HEK293 (cell line): ENCODE measurements at regions not wholly inside any gene's neighbourhood (a gene's known extent, or its start where the extent isn't known, plus 50 kb on each side); places are given as distances from the start of the nearest gene placed in this dataset.

ENCODE experiments used
- CTCF ChIA-PET: fragments of 350-600 bp; formaldehyde crosslinking; extraction: SDS; loops from one replicate; lab custom pipeline; 2021; ENCODE audit warnings: antibody characterized with exemption; lab: Yijun Ruan, JAX
- POLR2A ChIA-PET: fragments of 300-600 bp; formaldehyde crosslinking; extraction: SDS; loops from one replicate; lab custom pipeline; 2020; ENCODE audit warnings: antibody characterized with exemption, inconsistent platforms; lab: Yijun Ruan, JAX
- H3K27ac ChIP-seq: fragments of 200-500 bp; sonication (Bioruptor generic); 2 replicates; pipeline ENCODE4 v1.5.1; 2014; ENCODE audit warnings: low read depth, low read length, control low read depth, inconsistent platforms; ENCODE audit errors: extremely low read depth
- H3K36me3 ChIP-seq, 2 experiments: fragments of 200-500 bp in 1 of 2; sonication (Bioruptor generic) in 1 of 2; 1 replicate in 1 of 2; 2 replicates in 1 of 2; pipeline ENCODE4 v1.5.1; 2014 to 2017; ENCODE audit warnings: inconsistent platforms in 2 of 2, low read length in 2 of 2; ENCODE audit not compliant: control insufficient read depth in 2 of 2, insufficient read depth in 1 of 2
- H3K4me1 ChIP-seq: fragments of 200-500 bp; sonication (Bioruptor generic); 2 replicates; pipeline ENCODE4 v1.5.1; 2014; ENCODE audit warnings: mild to moderate bottlenecking, low read length, inconsistent platforms; ENCODE audit not compliant: control insufficient read depth, insufficient read depth
- H3K4me3 ChIP-seq: 2 replicates; pipeline ENCODE4 v1.5.1; 2011; ENCODE audit warnings: low read depth, mild to moderate bottlenecking, control low read depth, low read length, moderate library complexity
- H3K9me3 ChIP-seq: fragments of 200-500 bp; sonication (Bioruptor generic); 2 replicates; pipeline ENCODE4 v1.5.1; 2014; ENCODE audit warnings: low read depth, low read length, inconsistent platforms; ENCODE audit not compliant: control insufficient read depth, insufficient read depth
- BCL11A ChIP-seq: fragments of 450-650 bp; formaldehyde crosslinking; IDR thresholded peaks from 2 replicates; pipeline ENCODE4 v1.5.1; 2016; ENCODE audit warnings: low read depth, missing biosample characterization, missing genetic modification characterization
- GLIS2 ChIP-seq: fragments of 450-650 bp; formaldehyde crosslinking; IDR thresholded peaks from 2 replicates; pipeline ENCODE4 v1.5.1; 2016; ENCODE audit warnings: missing biosample characterization, missing genetic modification characterization
- KLF10 ChIP-seq: fragments of 450-650 bp; IDR thresholded peaks from 2 replicates; pipeline ENCODE4 v1.5.1; 2018; ENCODE audit warnings: missing biosample characterization, mild to moderate bottlenecking, missing genetic modification characterization
- SP3 ChIP-seq: fragments of 450-650 bp; formaldehyde crosslinking; IDR thresholded peaks from 2 replicates; pipeline ENCODE4 v1.5.1; 2016; ENCODE audit warnings: missing biosample characterization, missing genetic modification characterization
- ZNF214 ChIP-seq: fragments of 450-650 bp; formaldehyde crosslinking; IDR thresholded peaks from 2 replicates; pipeline ENCODE4 v1.5.1; 2017; ENCODE audit warnings: missing biosample characterization, mild to moderate bottlenecking, missing genetic modification characterization, borderline replicate concordance
- ZNF266 ChIP-seq: fragments of 450-650 bp; formaldehyde crosslinking; IDR thresholded peaks from 2 replicates; pipeline ENCODE4 v1.5.1; 2016; ENCODE audit warnings: missing biosample characterization, missing genetic modification characterization, low read depth
- ZNF423 ChIP-seq: fragments of 450-650 bp; formaldehyde crosslinking; IDR thresholded peaks from 2 replicates; pipeline ENCODE4 v1.5.1; 2016; ENCODE audit warnings: missing biosample characterization, missing genetic modification characterization
- ZNF510 ChIP-seq: fragments of 450-650 bp; formaldehyde crosslinking; IDR thresholded peaks from 2 replicates; pipeline ENCODE4 v1.5.1; 2018; ENCODE audit warnings: mild to moderate bottlenecking, missing genetic modification characterization, missing biosample characterization; ENCODE audit not compliant: insufficient replicate concordance
- ZNF555 ChIP-seq: fragments of 450-650 bp; formaldehyde crosslinking; conservative IDR thresholded peaks from 2 replicates; pipeline ENCODE4 v1.5.1; 2017; ENCODE audit warnings: missing biosample characterization, mild to moderate bottlenecking, missing genetic modification characterization, inconsistent platforms
- ZNF560 ChIP-seq: fragments of 450-650 bp; formaldehyde crosslinking; IDR thresholded peaks from 2 replicates; pipeline ENCODE4 v1.5.1; 2017; ENCODE audit warnings: missing biosample characterization, missing genetic modification characterization, borderline replicate concordance
- ZNF747 ChIP-seq: fragments of 450-650 bp; formaldehyde crosslinking; IDR thresholded peaks from 2 replicates; pipeline ENCODE4 v1.5.1; 2016; ENCODE audit warnings: missing biosample characterization, missing genetic modification characterization
- ZSCAN23 ChIP-seq: fragments of 450-650 bp; formaldehyde crosslinking; IDR thresholded peaks from 2 replicates; pipeline ENCODE4 v1.5.1; 2016; ENCODE audit warnings: missing biosample characterization, missing genetic modification characterization
- TF ChIP-seq, protein P1 (sequence below): fragments of 450-650 bp; formaldehyde crosslinking; IDR thresholded peaks from 2 replicates; pipeline ENCODE4 v1.5.1; 2016; ENCODE audit warnings: missing biosample characterization, missing genetic modification characterization
- TF ChIP-seq, protein P2 (sequence below): fragments of 450-650 bp; formaldehyde crosslinking; IDR thresholded peaks from 2 replicates; pipeline ENCODE4 v1.5.1; 2016; ENCODE audit warnings: missing biosample characterization, missing genetic modification characterization
- TF ChIP-seq, protein P3 (sequence below): fragments of 450-650 bp; formaldehyde crosslinking; IDR thresholded peaks from 2 replicates; pipeline ENCODE4 v1.5.1; 2016; ENCODE audit warnings: missing biosample characterization, missing genetic modification characterization
- TF ChIP-seq, protein P4 (sequence below): fragments of 450-650 bp; formaldehyde crosslinking; conservative IDR thresholded peaks from 2 replicates; pipeline ENCODE4 v1.5.1; 2016; ENCODE audit warnings: low read depth, missing biosample characterization, missing genetic modification characterization

DNA sequence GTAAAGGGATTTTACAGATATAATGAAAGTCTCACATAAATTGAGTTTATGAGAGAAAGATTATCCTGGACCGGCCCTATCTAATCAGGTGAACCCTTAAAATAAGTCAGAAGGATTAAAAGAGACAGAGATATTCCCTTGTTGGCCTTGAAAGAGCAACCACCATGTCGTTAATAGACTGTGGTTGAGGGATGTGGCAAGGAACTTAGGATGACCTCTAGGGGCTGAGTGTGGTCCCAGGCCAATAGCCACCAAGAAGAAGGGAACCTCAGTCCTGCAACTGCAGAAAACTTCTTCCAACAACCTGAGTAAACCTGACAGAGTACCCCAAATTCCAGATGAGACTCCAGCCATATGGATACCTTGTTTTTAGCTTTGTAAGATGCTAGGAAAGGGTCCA is 121.5 kb downstream of the POLR1F start:
- CTCF ChIA-PET, result no interaction called here
- Histone ChIP-seq H3K9me3 (no peaks in the 10 kb centered on the region), H3K36me3 (no peaks in the 10 kb centered on the region), H3K4me1 (no peaks in the 10 kb centered on the region), H3K4me3 (no peak overlapping the region), H3K27ac (no peak overlapping the region)
- POLR2A ChIA-PET, result no interaction called here
- TF ChIP-seq, protein P1, sequence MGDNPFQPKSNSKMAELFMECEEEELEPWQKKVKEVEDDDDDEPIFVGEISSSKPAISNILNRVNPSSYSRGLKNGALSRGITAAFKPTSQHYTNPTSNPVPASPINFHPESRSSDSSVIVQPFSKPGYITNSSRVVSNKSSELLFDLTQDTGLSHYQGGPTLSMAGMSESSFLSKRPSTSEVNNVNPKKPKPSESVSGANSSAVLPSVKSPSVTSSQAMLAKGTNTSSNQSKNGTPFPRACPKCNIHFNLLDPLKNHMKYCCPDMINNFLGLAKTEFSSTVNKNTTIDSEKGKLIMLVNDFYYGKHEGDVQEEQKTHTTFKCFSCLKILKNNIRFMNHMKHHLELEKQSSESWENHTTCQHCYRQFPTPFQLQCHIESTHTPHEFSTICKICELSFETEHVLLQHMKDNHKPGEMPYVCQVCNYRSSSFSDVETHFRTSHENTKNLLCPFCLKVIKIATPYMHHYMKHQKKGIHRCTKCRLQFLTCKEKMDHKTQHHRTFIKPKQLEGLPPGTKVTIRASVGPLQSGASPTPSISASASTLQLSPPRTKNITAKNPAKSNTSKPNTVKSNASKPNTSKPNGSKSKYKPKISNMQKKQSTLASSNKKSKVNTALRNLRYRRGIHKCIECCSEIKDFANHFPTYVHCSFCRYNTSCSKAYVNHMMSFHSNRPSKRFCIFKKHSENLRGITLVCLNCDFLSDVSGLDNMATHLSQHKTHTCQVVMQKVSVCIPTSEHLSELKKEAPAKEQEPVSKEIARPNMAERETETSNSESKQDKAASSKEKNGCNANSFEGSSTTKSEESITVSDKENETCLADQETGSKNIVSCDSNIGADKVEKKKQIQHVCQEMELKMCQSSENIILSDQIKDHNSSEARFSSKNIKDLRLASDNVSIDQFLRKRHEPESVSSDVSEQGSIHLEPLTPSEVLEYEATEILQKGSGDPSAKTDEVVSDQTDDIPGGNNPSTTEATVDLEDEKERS, result no peak
- TF ChIP-seq GLIS2 (tag by site-specific recombination) (no peak), ZSCAN23 (tag by site-specific recombination) (no peak), KLF10 (tag by site-specific recombination) (no peak), ZNF560 (no peak), ZNF747 (no peak), ZNF214 (tag by site-specific recombination) (no peak), ZNF555 (tag by site-specific recombination) (no peak), SP3 (tag by site-specific recombination) (no peak), ZNF423 (tag by site-specific recombination) (no peak), ZNF510 (no peak), BCL11A (no peak), ZNF266 (tag by site-specific recombination) (no peak)
- TF ChIP-seq, protein P2, sequence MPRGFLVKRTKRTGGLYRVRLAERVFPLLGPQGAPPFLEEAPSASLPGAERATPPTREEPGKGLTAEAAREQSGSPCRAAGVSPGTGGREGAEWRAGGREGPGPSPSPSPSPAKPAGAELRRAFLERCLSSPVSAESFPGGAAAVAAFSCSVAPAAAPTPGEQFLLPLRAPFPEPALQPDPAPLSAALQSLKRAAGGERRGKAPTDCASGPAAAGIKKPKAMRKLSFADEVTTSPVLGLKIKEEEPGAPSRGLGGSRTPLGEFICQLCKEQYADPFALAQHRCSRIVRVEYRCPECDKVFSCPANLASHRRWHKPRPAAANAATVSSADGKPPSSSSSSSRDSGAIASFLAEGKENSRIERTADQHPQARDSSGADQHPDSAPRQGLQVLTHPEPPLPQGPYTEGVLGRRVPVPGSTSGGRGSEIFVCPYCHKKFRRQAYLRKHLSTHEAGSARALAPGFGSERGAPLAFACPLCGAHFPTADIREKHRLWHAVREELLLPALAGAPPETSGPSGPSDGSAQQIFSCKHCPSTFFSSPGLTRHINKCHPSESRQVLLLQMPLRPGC (tag by site-specific recombination), result no peak
- TF ChIP-seq, protein P3, sequence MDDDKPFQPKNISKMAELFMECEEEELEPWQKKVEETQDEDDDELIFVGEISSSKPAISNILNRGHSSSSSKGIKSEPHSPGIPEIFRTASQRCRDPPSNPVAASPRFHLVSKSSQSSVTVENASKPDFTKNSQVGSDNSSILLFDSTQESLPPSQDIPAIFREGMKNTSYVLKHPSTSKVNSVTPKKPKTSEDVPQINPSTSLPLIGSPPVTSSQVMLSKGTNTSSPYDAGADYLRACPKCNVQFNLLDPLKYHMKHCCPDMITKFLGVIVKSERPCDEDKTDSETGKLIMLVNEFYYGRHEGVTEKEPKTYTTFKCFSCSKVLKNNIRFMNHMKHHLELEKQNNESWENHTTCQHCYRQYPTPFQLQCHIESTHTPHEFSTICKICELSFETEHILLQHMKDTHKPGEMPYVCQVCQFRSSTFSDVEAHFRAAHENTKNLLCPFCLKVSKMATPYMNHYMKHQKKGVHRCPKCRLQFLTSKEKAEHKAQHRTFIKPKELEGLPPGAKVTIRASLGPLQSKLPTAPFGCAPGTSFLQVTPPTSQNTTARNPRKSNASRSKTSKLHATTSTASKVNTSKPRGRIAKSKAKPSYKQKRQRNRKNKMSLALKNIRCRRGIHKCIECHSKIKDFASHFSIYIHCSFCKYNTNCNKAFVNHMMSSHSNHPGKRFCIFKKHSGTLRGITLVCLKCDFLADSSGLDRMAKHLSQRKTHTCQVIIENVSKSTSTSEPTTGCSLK (tag by site-specific recombination), result no peak
- TF ChIP-seq, protein P4, sequence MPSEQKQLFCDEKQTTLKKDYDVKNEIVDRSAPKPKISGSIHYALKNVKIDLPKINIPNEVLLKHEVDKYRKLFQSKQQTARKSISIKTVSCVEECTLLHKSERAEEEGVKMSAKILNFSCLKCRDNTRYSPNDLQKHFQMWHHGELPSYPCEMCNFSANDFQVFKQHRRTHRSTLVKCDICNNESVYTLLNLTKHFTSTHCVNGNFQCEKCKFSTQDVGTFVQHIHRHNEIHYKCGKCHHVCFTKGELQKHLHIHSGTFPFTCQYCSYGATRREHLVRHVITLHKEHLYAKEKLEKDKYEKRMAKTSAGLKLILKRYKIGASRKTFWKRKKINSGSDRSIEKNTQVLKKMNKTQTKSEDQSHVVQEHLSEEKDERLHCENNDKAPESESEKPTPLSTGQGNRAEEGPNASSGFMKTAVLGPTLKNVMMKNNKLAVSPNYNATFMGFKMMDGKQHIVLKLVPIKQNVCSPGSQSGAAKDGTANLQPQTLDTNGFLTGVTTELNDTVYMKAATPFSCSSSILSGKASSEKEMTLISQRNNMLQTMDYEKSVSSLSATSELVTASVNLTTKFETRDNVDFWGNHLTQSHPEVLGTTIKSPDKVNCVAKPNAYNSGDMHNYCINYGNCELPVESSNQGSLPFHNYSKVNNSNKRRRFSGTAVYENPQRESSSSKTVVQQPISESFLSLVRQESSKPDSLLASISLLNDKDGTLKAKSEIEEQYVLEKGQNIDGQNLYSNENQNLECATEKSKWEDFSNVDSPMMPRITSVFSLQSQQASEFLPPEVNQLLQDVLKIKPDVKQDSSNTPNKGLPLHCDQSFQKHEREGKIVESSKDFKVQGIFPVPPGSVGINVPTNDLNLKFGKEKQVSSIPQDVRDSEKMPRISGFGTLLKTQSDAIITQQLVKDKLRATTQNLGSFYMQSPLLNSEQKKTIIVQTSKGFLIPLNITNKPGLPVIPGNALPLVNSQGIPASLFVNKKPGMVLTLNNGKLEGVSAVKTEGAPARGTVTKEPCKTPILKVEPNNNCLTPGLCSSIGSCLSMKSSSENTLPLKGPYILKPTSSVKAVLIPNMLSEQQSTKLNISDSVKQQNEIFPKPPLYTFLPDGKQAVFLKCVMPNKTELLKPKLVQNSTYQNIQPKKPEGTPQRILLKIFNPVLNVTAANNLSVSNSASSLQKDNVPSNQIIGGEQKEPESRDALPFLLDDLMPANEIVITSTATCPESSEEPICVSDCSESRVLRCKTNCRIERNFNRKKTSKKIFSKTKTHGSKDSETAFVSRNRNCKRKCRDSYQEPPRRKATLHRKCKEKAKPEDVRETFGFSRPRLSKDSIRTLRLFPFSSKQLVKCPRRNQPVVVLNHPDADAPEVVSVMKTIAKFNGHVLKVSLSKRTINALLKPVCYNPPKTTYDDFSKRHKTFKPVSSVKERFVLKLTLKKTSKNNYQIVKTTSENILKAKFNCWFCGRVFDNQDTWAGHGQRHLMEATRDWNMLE (tag by site-specific recombination), result no peak
